Osteoblast (primary cell): ENCODE measurements at regions not wholly inside any gene's neighbourhood (a gene's known extent, or its start where the extent isn't known, plus 50 kb on each side); places are given as distances from the start of the nearest gene placed in this dataset.
A peak's percentile ranks its signal among the peaks of the same experiment; 100 is the strongest.
"Not testable (repeated sequence)": the region's sequence is repeated elsewhere in the genome, so short reads cannot be mapped to it uniquely, and the experiment has no call there.

Experiments used
- DNase-seq: peaks from one replicate; pipeline ENCODE4 v3.0.0; 2011; ENCODE audit warnings: low spot score, mixed read lengths; ENCODE audit not compliant: insufficient read length; ENCODE audit errors: missing footprints
- H2AFZ ChIP-seq: 2 replicates; pipeline ENCODE4 v1.6.0; 2011; ENCODE audit warnings: mild to moderate bottlenecking, low read length
- H3K27ac ChIP-seq: 2 replicates; pipeline ENCODE4 v1.5.1; 2011; ENCODE audit warnings: mild to moderate bottlenecking, low read depth, low read length, moderate library complexity
- H3K27me3 ChIP-seq: 2 replicates; pipeline ENCODE4 v1.6.0; 2012; ENCODE audit warnings: mild to moderate bottlenecking, control low read depth, inconsistent platforms, low read length, moderate library complexity; ENCODE audit not compliant: insufficient read depth
- H3K36me3 ChIP-seq: 2 replicates; pipeline ENCODE4 v1.5.1; 2011; ENCODE audit warnings: mild to moderate bottlenecking, low read length, control low read depth, moderate library complexity; ENCODE audit not compliant: insufficient read depth
- H3K4me1 ChIP-seq: 2 replicates; pipeline ENCODE4 v1.5.1; 2011; ENCODE audit warnings: mild to moderate bottlenecking, low read length, control low read depth, moderate library complexity; ENCODE audit not compliant: insufficient read depth
- H3K4me2 ChIP-seq: 2 replicates; pipeline ENCODE4 v1.6.0; 2011; ENCODE audit warnings: mild to moderate bottlenecking, low read length; ENCODE audit not compliant: insufficient read depth
- H3K4me3 ChIP-seq: fragments of 200-600 bp; sonication (generic); 3 replicates; pipeline ENCODE4 v1.5.1; 2012; ENCODE audit warnings: mild to moderate bottlenecking, low read length, inconsistent platforms; ENCODE audit not compliant: insufficient read depth
- H3K79me2 ChIP-seq: 2 replicates; pipeline ENCODE4 v1.6.0; 2012; ENCODE audit warnings: mild to moderate bottlenecking, low read length, control low read depth, inconsistent platforms; ENCODE audit not compliant: insufficient read depth
- H3K9me3 ChIP-seq: 2 replicates; pipeline ENCODE4 v1.5.1; 2011; ENCODE audit warnings: low read depth, low read length, control low read depth
- H4K20me1 ChIP-seq: 2 replicates; pipeline ENCODE4 v1.6.0; 2012; ENCODE audit warnings: mild to moderate bottlenecking, low read length, control low read depth; ENCODE audit not compliant: insufficient read depth

DNA sequence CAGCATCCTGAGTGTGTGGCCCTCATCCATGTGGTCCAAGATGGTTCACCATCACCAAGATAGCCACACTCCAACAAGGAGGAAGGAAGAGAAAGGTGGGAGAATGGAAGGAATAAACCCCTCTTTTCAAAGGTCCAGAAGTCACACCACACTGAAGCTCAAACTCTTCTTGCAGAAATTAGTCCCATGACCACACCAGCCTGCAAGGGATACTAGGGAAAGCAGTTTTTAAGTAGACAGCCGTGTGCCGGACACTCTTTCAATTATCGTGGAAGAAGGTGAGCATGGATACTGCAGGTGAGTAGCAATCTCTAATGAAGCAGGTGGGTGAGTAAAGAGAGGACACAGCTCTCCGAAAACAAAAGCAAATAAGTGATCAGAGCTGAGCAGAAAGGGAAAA, 191.7 kb upstream of the IRF2BP2 start:
- not testable (repeated sequence) for H3K4me2 ChIP-seq, H3K9me3 ChIP-seq, H3K36me3 ChIP-seq, H3K27ac ChIP-seq, H4K20me1 ChIP-seq, H3K27me3 ChIP-seq, H3K4me3 ChIP-seq, H2AFZ ChIP-seq, DNase-seq, H3K79me2 ChIP-seq, H3K4me1 ChIP-seq

DNA sequence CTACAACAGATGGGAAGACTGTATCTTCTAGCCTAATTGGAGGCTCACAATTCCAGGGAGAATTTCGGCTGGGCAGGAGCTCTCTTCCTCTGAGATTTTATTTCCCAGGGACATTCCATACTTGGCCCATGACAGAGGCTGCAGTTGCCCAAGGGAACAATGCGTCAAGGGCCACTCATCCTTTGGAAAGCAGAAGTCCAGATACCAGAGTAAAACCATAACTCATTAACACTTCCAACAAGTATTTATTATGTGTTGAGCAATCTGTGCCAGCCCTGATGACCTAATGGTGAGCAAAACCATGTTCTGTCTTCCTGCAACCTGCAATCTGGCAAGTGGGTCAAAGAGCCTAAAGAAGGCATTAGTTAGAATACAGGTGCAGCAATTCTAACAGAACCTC, 191.2 kb upstream of the IRF2BP2 start:
- H2AFZ ChIP-seq, H3K9me3 ChIP-seq, H3K27ac ChIP-seq, DNase-seq, H3K4me3 ChIP-seq, H4K20me1 ChIP-seq, H3K27me3 ChIP-seq, H3K4me1 ChIP-seq, H3K79me2 ChIP-seq, H3K36me3 ChIP-seq, H3K4me2 ChIP-seq: not testable (repeated sequence)

DNA sequence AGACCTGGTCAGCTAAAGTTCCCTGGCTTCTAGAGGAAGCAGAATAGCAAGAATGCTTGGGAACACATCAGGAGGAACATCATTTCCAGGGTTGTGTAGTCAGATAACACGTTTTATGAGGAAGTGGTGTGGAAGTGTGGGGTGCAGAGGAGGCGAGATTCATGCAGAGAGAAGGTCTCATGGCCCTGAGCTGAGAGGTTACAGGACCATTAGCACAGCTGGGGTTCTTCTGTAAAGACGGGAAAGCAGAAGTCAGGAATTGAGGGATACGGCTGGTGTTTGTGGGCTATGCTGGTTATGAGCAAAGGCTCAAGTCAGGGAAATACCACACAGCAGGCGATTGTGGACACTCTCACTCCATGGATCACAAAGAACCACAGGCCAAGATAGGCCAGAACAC, 190.6 kb upstream of the IRF2BP2 start:
- peak overlapping the region; percentile 73 for H3K27ac ChIP-seq
- not testable (repeated sequence) for DNase-seq, H3K4me3 ChIP-seq, H3K9me3 ChIP-seq, H3K4me1 ChIP-seq, H3K79me2 ChIP-seq, H4K20me1 ChIP-seq, H3K36me3 ChIP-seq, H2AFZ ChIP-seq, H3K4me2 ChIP-seq, H3K27me3 ChIP-seq

DNA sequence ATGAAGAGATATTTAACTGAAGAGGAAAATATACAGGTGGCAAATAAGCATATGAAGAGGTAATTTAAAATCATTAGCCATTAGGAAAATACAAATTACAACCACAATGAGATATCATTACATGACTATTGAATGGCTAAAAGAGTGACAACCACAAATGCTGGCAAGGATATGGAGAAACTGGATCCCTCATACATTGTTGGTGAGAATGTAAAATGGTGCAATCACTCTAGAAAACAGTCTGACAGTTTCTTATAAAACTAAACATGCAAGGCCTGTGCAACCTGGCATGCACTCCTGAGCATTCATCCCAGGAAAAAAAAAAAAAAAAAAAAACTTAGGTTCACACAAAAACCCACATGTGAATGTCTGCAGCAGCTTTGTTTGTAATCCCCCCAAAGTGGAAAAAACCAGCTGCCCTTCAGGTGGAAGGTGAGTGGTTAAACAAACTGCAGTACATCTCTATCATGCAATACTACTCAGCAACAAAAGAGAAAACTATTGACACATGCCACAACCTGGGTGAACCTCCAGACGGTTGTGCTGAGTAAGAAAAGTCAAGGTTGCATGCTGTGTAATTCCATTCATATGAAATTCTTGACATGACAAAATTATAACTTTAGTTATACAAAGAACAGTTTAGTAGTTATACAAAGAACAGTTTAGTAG, 189.2 kb upstream of the IRF2BP2 start:
- H3K4me3 ChIP-seq, DNase-seq, H2AFZ ChIP-seq, H3K79me2 ChIP-seq, H4K20me1 ChIP-seq, H3K4me2 ChIP-seq, H3K27ac ChIP-seq, H3K9me3 ChIP-seq, H3K36me3 ChIP-seq, H3K27me3 ChIP-seq, H3K4me1 ChIP-seq: not testable (repeated sequence)

DNA sequence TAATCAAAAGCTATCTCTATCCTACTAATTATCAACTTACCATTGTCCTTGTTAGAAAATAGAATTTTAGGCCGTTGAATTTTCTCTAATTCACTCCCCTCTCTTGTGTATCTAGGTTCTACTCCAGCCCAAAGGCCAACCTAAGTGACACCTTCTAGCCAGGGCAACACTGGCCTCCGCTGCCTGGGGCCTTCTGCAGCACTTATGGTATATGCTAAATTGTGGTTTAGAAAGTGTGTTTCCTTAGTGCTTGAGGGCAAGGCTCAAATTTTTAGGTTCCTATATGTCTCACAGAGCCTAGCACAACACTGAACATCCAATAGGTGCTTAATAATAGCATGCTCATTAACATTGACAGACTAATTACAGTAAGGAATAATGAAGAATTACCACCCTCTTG, 187.2 kb upstream of the IRF2BP2 start:
- not testable (repeated sequence) for H3K79me2 ChIP-seq, H4K20me1 ChIP-seq, H3K4me3 ChIP-seq, H2AFZ ChIP-seq, H3K4me2 ChIP-seq, H3K27me3 ChIP-seq, H3K9me3 ChIP-seq, H3K27ac ChIP-seq, DNase-seq, H3K4me1 ChIP-seq, H3K36me3 ChIP-seq

DNA sequence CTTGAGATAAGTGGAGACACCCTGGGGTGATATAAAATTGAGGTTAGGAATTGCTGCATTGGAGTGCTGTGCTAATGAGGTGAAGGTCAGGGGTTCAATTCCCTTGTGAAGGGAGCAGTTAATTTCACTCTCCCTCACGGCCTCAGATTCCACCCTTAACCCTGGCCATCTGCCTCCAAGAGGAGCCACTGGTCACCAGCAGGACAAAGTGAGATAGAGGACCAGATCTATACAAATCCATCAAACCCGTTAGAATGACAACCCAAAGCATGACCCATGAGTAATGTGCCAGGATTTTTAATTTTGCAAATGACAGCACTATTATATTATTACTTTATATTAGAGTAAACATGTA, 186.4 kb upstream of the IRF2BP2 start:
- H3K27ac ChIP-seq, H3K27me3 ChIP-seq, H3K4me1 ChIP-seq, H4K20me1 ChIP-seq, H3K4me2 ChIP-seq, H3K36me3 ChIP-seq, H3K9me3 ChIP-seq, H2AFZ ChIP-seq, DNase-seq, H3K4me3 ChIP-seq, H3K79me2 ChIP-seq: not testable (repeated sequence)

DNA sequence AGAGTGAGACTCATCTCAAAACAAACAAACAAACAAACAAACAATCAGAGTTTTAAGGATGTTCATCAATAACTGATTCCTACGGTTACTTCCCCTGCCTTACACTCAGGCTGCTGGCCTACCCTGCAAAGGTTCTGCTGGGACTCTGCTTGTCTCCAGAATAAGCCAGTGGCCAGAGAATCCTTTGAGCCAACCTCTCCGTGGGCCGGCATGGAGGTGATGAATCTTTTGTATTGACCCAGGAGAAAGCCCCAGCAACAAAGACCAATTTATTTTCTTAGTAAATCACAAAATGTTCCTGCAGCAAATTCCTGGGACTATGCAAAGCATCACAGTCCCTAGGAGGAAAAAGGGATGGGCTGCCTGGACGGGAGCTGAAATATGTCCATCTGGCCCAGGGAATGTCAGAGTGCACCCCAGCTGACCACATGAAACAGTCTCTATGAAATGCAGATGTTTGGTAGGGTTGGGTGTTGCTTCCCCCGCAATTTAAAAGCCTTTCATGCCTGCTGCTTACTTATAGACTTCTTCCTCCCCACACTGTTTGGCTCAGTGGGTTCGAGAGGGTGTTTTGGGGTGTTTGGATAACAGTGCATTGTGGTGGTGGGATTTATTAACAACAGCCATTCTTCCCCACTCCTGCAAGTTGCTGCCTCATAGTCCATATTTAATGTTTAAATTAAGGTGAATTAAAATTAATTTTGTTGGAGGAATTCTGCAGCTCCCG, 185.9 kb upstream of the IRF2BP2 start:
- not testable (repeated sequence) for H2AFZ ChIP-seq, H3K27ac ChIP-seq, H3K27me3 ChIP-seq, H3K79me2 ChIP-seq, DNase-seq, H3K4me2 ChIP-seq, H3K4me1 ChIP-seq, H3K9me3 ChIP-seq, H3K4me3 ChIP-seq, H3K36me3 ChIP-seq, H4K20me1 ChIP-seq

DNA sequence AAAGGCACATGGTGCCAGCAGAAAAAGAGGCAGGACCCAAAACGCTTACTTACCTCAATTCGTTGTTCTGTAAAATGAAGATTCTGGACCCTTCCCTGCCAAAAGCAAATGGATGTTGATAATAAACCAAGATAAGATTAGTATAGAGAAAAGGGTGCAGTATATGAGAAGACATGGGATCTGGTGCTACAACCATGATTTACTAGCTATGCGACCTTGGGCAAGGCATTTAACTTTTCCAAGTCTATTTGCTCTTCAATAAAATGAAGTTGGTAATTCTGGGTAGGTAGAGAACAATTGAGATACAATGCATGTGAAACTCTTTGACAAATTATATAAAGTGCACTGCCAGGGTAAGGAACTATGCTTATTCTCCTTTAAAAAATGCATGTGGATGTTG, 185.0 kb upstream of the IRF2BP2 start:
- H2AFZ ChIP-seq, H3K4me1 ChIP-seq, H3K4me3 ChIP-seq, H4K20me1 ChIP-seq, H3K79me2 ChIP-seq, DNase-seq, H3K9me3 ChIP-seq, H3K4me2 ChIP-seq, H3K27ac ChIP-seq, H3K36me3 ChIP-seq, H3K27me3 ChIP-seq: not testable (repeated sequence)

DNA sequence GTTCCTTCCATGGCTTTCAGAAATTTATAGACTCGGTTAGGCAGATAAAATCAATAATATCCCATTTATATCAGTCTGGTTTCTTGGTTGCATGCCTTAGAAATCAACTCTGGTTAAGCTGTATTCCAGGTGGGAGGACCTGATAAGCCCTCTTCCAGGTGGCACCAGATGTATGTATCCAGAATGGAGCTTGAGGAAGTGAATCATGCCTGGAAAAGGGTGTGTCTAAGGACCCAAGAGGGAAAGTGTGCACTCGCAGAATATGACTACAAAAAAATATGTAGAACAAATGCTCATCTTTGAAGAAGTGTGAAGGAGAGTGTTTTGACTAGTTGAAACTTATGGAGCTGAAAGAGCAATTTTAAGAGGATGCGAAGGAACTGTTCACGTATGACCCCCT, 184.5 kb upstream of the IRF2BP2 start:
- not testable (repeated sequence) for H3K36me3 ChIP-seq, H3K4me1 ChIP-seq, H3K4me3 ChIP-seq, H3K79me2 ChIP-seq, H4K20me1 ChIP-seq, H3K4me2 ChIP-seq, DNase-seq, H3K9me3 ChIP-seq, H2AFZ ChIP-seq, H3K27ac ChIP-seq, H3K27me3 ChIP-seq
